HepG2 (cell line): ENCODE measurements at regions not wholly inside any gene's neighbourhood (a gene's known extent, or its start where the extent isn't known, plus 50 kb on each side); places are given as distances from the start of the nearest gene placed in this dataset.

Experiments
- ATAC-seq: fragments of 200-7000 bp; cut with Tn5 transposase; 3 replicates; pipeline ENCODE4 v1.9.1; 2020; ENCODE audit warnings: mild to moderate bottlenecking, moderate library complexity
- BruUV-seq: library from RNA; stranded (reverse); fragments of 400-500 nt; replicated peaks from 2 replicates; lab custom pipeline; 2021; lab: Mats Ljungman, UMichigan
- CTCF ChIA-PET: fragments of 300-600 bp; formaldehyde crosslinking; extraction: SDS; loops from one replicate; lab custom pipeline; 2021; ENCODE audit warnings: low total read pairs, inconsistent platforms, low intra/inter-chr PET ratio; lab: Yijun Ruan, JAX
- POLR2A ChIA-PET: fragments of 350-600 bp; sonication (Branson Sonifier 250); formaldehyde crosslinking; loops from one replicate; lab custom pipeline; 2020; ENCODE audit warnings: antibody characterized with exemption, inconsistent platforms; lab: Yijun Ruan, JAX
- DNase-seq: peaks from one replicate; pipeline ENCODE4 v3.0.0-alpha.2; 2015; ENCODE audit warnings: low spot score
- FAIRE-seq: peaks from 3 replicates; lab custom pipeline; 2011; peaks lifted over from hg19 to GRCh38; lab: Jason Lieb, UNC
- H2AFZ ChIP-seq: one replicate; pipeline ENCODE4 v1.6.1; 2011; ENCODE audit warnings: low read length, inconsistent platforms
- H3K27ac ChIP-seq: fragments of 300-600 bp; 3 replicates; pipeline ENCODE4 v1.8.0; 2011; ENCODE audit warnings: mixed run types, mild to moderate bottlenecking, mixed read lengths, low read length, inconsistent platforms; ENCODE audit not compliant: insufficient read depth; ENCODE audit errors: extremely low read length
- H3K27me3 ChIP-seq, 2 experiments: fragments of 200-600 bp in 1 of 2; 2 replicates in 1 of 2; 3 replicates in 1 of 2; pipeline versions ENCODE4 v1.6.0 to v1.8.0; 2011; ENCODE audit warnings: low read length in 2 of 2, mild to moderate bottlenecking in 2 of 2, moderate library complexity in 2 of 2, inconsistent platforms in 1 of 2; ENCODE audit not compliant: insufficient read depth in 2 of 2, control insufficient read depth in 1 of 2
- H3K36me3 ChIP-seq, 2 experiments: fragments of 200-600 bp in 1 of 2; replicated peaks in 1 of 2; 2 replicates in 1 of 2; 3 replicates in 1 of 2; pipeline versions ENCODE4 v1.5.1 to v1.8.0; 2011; ENCODE audit warnings: low read length in 2 of 2, inconsistent platforms in 1 of 2; ENCODE audit not compliant: insufficient read depth in 2 of 2, control insufficient read depth in 1 of 2
- H3K4me1 ChIP-seq: 2 replicates; pipeline ENCODE4 v1.5.1; 2012; ENCODE audit warnings: low read length, inconsistent platforms; ENCODE audit not compliant: insufficient read depth
- H3K4me2 ChIP-seq: 2 replicates; pipeline ENCODE4 v1.6.0; 2011; ENCODE audit warnings: low read depth, low read length, inconsistent platforms
- H3K4me3 ChIP-seq, 3 experiments: fragments of 200-600 bp in 1 of 3; sonication (generic), shearing (Covaris generic) in 1 of 3; replicated peaks in 1 of 3; 2 replicates each; pipeline ENCODE4 v1.5.1; 2011 to 2016; ENCODE audit warnings: low read length in 3 of 3, inconsistent platforms in 2 of 3, low read depth in 2 of 3, mild to moderate bottlenecking in 2 of 3, control low read depth in 1 of 3, mixed read lengths in 1 of 3; ENCODE audit not compliant: insufficient read depth in 1 of 3
- H3K79me2 ChIP-seq: one replicate; pipeline ENCODE4 v1.6.1; 2011; ENCODE audit warnings: low read length, inconsistent platforms; ENCODE audit not compliant: insufficient read depth
- H3K9ac ChIP-seq: 2 replicates; pipeline ENCODE4 v1.6.0; 2011; ENCODE audit warnings: mild to moderate bottlenecking, low read depth, low read length, inconsistent platforms; ENCODE audit not compliant: insufficient read depth
- H3K9me3 ChIP-seq: 2 replicates; pipeline ENCODE4 v1.5.1; 2012; ENCODE audit warnings: mild to moderate bottlenecking, low read length
- H4K20me1 ChIP-seq: 2 replicates; pipeline ENCODE4 v1.6.0; 2011; ENCODE audit warnings: inconsistent platforms, mild to moderate bottlenecking, low read length, moderate library complexity; ENCODE audit not compliant: insufficient read depth
- AHR ChIP-seq: IDR thresholded peaks from 2 replicates; pipeline ENCODE4 v1.6.1; 2018; ENCODE audit warnings: missing genetic modification reagents, missing compliant biosample characterization
- ARNT ChIP-seq: fragments of 450-650 bp; IDR thresholded peaks from 2 replicates; pipeline ENCODE4 v1.6.1; 2017
- CBX2 ChIP-seq, 2 experiments: fragments of 200-600 bp in 1 of 2; sonication (generic); formaldehyde crosslinking in 1 of 2; IDR thresholded peaks; 2 replicates each; pipeline versions ENCODE4 v1.7.0 to v1.8.1; 2018 to 2022; ENCODE audit warnings: low read depth in 2 of 2, low read length in 1 of 2, mild to moderate bottlenecking in 1 of 2, missing genetic modification reagents in 1 of 2
- HES4 ChIP-seq: sonication (generic); formaldehyde crosslinking; IDR thresholded peaks from 2 replicates; pipeline ENCODE4 v1.9.0; 2021; ENCODE audit warnings: mild to moderate bottlenecking, missing genetic modification reagents, borderline replicate concordance
- KDM4B ChIP-seq: sonication (generic); formaldehyde crosslinking; IDR thresholded peaks from 2 replicates; pipeline ENCODE4 v1.4.0; 2020; ENCODE audit warnings: missing genetic modification reagents
- PHF5A ChIP-seq: IDR thresholded peaks from one replicate; pipeline ENCODE4 v1.6.1; 2018; ENCODE audit warnings: low read depth, missing genetic modification reagents; ENCODE audit not compliant: unreplicated experiment
- RBFOX2 ChIP-seq: fragments of 200-400 bp; formaldehyde crosslinking; IDR thresholded peaks from 2 replicates; pipeline ENCODE4 v1.6.1; 2017; ENCODE audit warnings: low read depth, mild to moderate bottlenecking, low read length
- SAP130 ChIP-seq: IDR thresholded peaks from 2 replicates; pipeline ENCODE4 v1.6.1; 2016; ENCODE audit warnings: low read depth
- SMAD1 ChIP-seq: sonication (generic); formaldehyde crosslinking; IDR thresholded peaks from 2 replicates; pipeline ENCODE4 v1.4.0; 2020; ENCODE audit warnings: missing genetic modification reagents, low read depth, mild to moderate bottlenecking, borderline replicate concordance
- SNAPC5 ChIP-seq: sonication (generic); formaldehyde crosslinking; IDR thresholded peaks from 2 replicates; pipeline ENCODE4 v1.8.1; 2023; ENCODE audit warnings: mild to moderate bottlenecking, missing genetic modification reagents, borderline replicate concordance
- TBP ChIP-seq: sonication (generic); formaldehyde crosslinking; IDR thresholded peaks from 2 replicates; pipeline ENCODE4 v1.5.0; 2020; ENCODE audit warnings: missing genetic modification reagents
- TERF1 ChIP-seq: sonication (generic); formaldehyde crosslinking; IDR thresholded peaks from 2 replicates; pipeline ENCODE4 v1.8.0; 2022; ENCODE audit warnings: mild to moderate bottlenecking, missing genetic modification reagents, moderate library complexity
- U2AF1 ChIP-seq: fragments of 200-400 bp; formaldehyde crosslinking; optimal IDR thresholded peaks from 2 replicates; pipeline ENCODE3; 2017; ENCODE audit warnings: mild to moderate bottlenecking, low read depth, low read length
- ZBTB1 ChIP-seq: sonication (generic); formaldehyde crosslinking; IDR thresholded peaks from 2 replicates; pipeline ENCODE4 v1.4.0; 2020; ENCODE audit warnings: missing genetic modification reagents, borderline replicate concordance
- ZMYM2 ChIP-seq: sonication (generic); formaldehyde crosslinking; IDR thresholded peaks from 2 replicates; pipeline ENCODE4 v1.8.0; 2022; ENCODE audit warnings: mild to moderate bottlenecking, missing genetic modification reagents
- ZSCAN5A ChIP-seq: sonication (generic); formaldehyde crosslinking; IDR thresholded peaks from 2 replicates; pipeline ENCODE4 v1.8.0; 2022; ENCODE audit warnings: mild to moderate bottlenecking, missing genetic modification reagents, borderline replicate concordance
- WGBS: methylation state at CpG from one replicate; pipeline ENCODE4 v1.1.6; 2017; ENCODE audit warnings: low lambda C conversion rate; 5-methylcytosine and 5-hydroxymethylcytosine counted together
- in situ Hi-C: cut with HindIII; loops from 2 replicates; pipeline ENCODE4 v1.10.0; 2017; ENCODE audit warnings: low pct_unique_long_range_greater_than_20kb; ENCODE audit not compliant: extremely low pct_ligation_motif_present
- intact Hi-C: fragments of 100-400 bp; cut with micrococcal nuclease; formaldehyde crosslinking; loops from one replicate; pipeline ENCODE4 v1.10.0; 2022; ENCODE audit not compliant: unreplicated experiment

- H3K36me3 ChIP-seq: no peaks in the 10 kb centered on the region
- no peak overlapping the region for H3K4me2 ChIP-seq
- POLR2A ChIA-PET: no interaction called here
- H3K27me3 ChIP-seq: no peaks in the 10 kb centered on the region
- H3K4me1 ChIP-seq: no peaks in the 10 kb centered on the region
- no peak overlapping the region for H3K9ac ChIP-seq
- no TSS peak for BruUV-seq
- no peak overlapping the region for H2AFZ ChIP-seq
- in situ Hi-C loops (no loop called here), intact Hi-C loops (no loop called here)
- no peaks in the 10 kb centered on the region for H3K9me3 ChIP-seq
- H4K20me1 ChIP-seq: no peaks in the 10 kb centered on the region
- no peak for DNase-seq
- no peak for TF ChIP-seq HES4 (CRISPR knock-in tag)
- no peak for TF ChIP-seq SAP130 (CRISPR knock-in tag)
- no peak for TF ChIP-seq U2AF1
- no peak for TF ChIP-seq TBP (CRISPR knock-in tag)
- TF ChIP-seq RBFOX2: no peak
- no peak for TF ChIP-seq SMAD1 (CRISPR knock-in tag)
- no peak for TF ChIP-seq CBX2 (IDR thresholded peaks at IDR 0.05; ENCODE audit: low read depth, low read length)
- TF ChIP-seq CBX2 (CRISPR knock-in tag; IDR thresholded peaks at IDR 0.05; ENCODE audit: low read depth): no peak
- no peak for TF ChIP-seq PHF5A (CRISPR knock-in tag)
- TF ChIP-seq ZSCAN5A: no peak
- no peak for TF ChIP-seq TERF1 (CRISPR knock-in tag)
- no peak for TF ChIP-seq ZMYM2 (CRISPR knock-in tag)
- TF ChIP-seq ZBTB1 (CRISPR knock-in tag): no peak
- TF ChIP-seq ARNT: no peak
- no peak for TF ChIP-seq KDM4B (CRISPR knock-in tag)
- no peak for TF ChIP-seq SNAPC5 (CRISPR knock-in tag)
- TF ChIP-seq AHR: no peak
- WGBS: 26% methylated on average over 1 of the region's 1 CpG
- no peak overlapping the region for H3K27ac ChIP-seq
- no peak for FAIRE-seq
- ATAC-seq: no peak
- no peaks in the 10 kb centered on the region for H3K79me2 ChIP-seq
- CTCF ChIA-PET: no interaction called here
- H3K4me3 ChIP-seq: no peak overlapping the region
Observed at GRCh38 chr4:71255976-71256375, 82.8 kb upstream of the SLC4A4 start.
